CD4-positive, alpha-beta memory T cell (primary cell): ENCODE measurements at regions not wholly inside any gene's neighbourhood (a gene's known extent, or its start where the extent isn't known, plus 50 kb on each side); places are given as distances from the start of the nearest gene placed in this dataset.
A peak's percentile ranks its signal among the peaks of the same experiment; 100 is the strongest.

Experiments used
- CTCF ChIA-PET: fragments of 350-600 bp; sonication (Branson Sonifier 250); formaldehyde crosslinking; loops from one replicate; lab custom pipeline; 2021; ENCODE audit warnings: inconsistent platforms; ENCODE audit not compliant: partially characterized antibody; lab: Charles Lee
- POLR2A ChIA-PET: fragments of 350-600 bp; sonication (Branson Sonifier 250); formaldehyde crosslinking; loops from one replicate; lab custom pipeline; 2021; ENCODE audit not compliant: partially characterized antibody; lab: Charles Lee
- DNase-seq, 5 donors: peaks; one replicate each; pipeline versions ENCODE4 v3.0.0 to v3.0.0-alpha.2; 2020 to 2022; ENCODE audit warnings: mixed read lengths in 1 of 5
- H3K27ac ChIP-seq: one replicate; pipeline ENCODE4 v1.7.0; 2013; ENCODE audit warnings: low read depth, low read length
- H3K27me3 ChIP-seq: 2 replicates; pipeline ENCODE4 v1.7.0; 2013; ENCODE audit warnings: mild to moderate bottlenecking, low read length, moderate library complexity; ENCODE audit not compliant: insufficient read depth
- H3K36me3 ChIP-seq: 2 replicates; pipeline ENCODE4 v1.7.0; 2013; ENCODE audit warnings: mild to moderate bottlenecking, low read length, moderate library complexity; ENCODE audit not compliant: insufficient read depth
- H3K4me1 ChIP-seq: 2 replicates; pipeline ENCODE4 v1.7.0; 2013; ENCODE audit warnings: mild to moderate bottlenecking, low read length, moderate library complexity; ENCODE audit not compliant: insufficient read depth
- H3K4me3 ChIP-seq, 2 donors: one replicate each; pipeline ENCODE4 v1.7.0; 2013; ENCODE audit warnings: low read length in 2 of 2, mild to moderate bottlenecking in 1 of 2
- H3K9me3 ChIP-seq, 2 donors: one replicate each; pipeline ENCODE4 v1.7.0; 2013; ENCODE audit warnings: low read length in 2 of 2, control low read depth in 1 of 2; ENCODE audit not compliant: control insufficient read depth in 1 of 2
- H3K27ac Mint-ChIP-seq, 7 donors: one replicate each; pipeline ENCODE4 v1.8.0; 2020 to 2021; ENCODE audit warnings: mixed read lengths in 7 of 7, mild to moderate bottlenecking in 6 of 7, inconsistent platforms in 3 of 7, moderate library complexity in 3 of 7
- H3K27me3 Mint-ChIP-seq, 2 donors: one replicate each; pipeline ENCODE4 v1.8.0; 2020 to 2021; ENCODE audit warnings: mixed read lengths in 2 of 2
- H3K36me3 Mint-ChIP-seq, 2 donors: one replicate each; pipeline ENCODE4 v1.8.0; 2020 to 2021; ENCODE audit warnings: mixed read lengths in 2 of 2, inconsistent platforms in 1 of 2, mild to moderate bottlenecking in 1 of 2
- H3K4me1 Mint-ChIP-seq, 4 donors: one replicate each; pipeline ENCODE4 v1.8.0; 2020 to 2021; ENCODE audit warnings: mixed read lengths in 4 of 4, mild to moderate bottlenecking in 1 of 4
- H3K4me3 Mint-ChIP-seq, 8 donors: one replicate each; pipeline ENCODE4 v1.8.0; 2020 to 2021; ENCODE audit warnings: mixed read lengths in 8 of 8, mild to moderate bottlenecking in 7 of 8, moderate library complexity in 6 of 8, inconsistent platforms in 3 of 8
- H3K9me3 Mint-ChIP-seq, 8 donors: one replicate each; pipeline ENCODE4 v1.8.0; 2020 to 2021; ENCODE audit warnings: mixed read lengths in 8 of 8, mild to moderate bottlenecking in 5 of 8, inconsistent platforms in 3 of 8, moderate library complexity in 1 of 8
- intact Hi-C: fragments of 100-400 bp; cut with micrococcal nuclease; formaldehyde crosslinking; loops from one replicate; pipeline ENCODE4 v1.15.1; 2023

DNA sequence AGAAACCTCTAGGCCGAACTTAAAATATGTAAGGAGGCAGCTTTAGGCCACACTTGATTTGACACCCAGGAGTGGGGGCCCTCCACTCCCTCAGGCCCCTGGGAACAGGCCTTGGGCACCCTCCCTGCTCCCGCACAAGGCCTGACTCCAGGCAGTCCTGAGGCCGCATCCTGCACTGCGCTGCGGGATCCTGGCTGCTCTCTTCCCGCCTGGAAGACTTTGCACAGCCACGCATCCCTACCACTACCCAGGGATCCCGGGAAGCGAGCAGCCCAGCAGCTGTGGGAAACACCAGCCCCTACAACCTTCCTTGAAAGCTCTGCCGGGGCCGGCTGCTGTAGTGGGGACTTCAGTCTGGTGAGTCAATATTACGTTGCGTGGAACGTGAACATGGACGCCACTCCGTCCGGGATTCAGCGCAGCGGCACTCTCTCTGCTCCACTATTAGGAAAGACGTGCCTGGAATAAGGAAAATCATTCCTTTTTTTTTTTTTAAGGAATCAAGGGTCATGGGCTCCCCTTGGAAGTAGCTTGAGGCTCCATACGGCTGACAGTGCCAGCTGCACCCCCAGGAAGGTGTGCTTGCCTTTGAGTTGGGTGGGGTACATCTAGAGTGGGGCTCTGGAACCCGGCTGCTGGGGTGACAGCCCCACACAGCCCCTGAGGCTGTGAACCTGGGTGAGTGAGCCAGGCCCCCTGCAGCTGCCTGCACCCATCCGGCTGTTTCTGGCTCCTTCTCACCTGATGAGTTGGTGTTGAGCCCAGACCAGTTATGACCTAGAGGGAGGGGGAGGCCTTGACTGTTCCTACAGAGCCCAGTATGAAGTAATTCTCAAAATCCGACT is 119.2 kb upstream of the TMEM18 start:
- ChIA-PET CTCF (no interaction called here), POLR2A (no interaction called here)
- Mint-ChIP-seq H3K27ac (no peak overlapping the region), H3K9me3 (no peaks in the 10 kb centered on the region), H3K36me3 (no peaks in the 10 kb centered on the region), H3K4me1 (no peaks in the 10 kb centered on the region), H3K4me3 (no peak overlapping the region), H3K27me3 (peaks cover 4% of the 10 kb centered on the region in 2 donors)
- Histone ChIP-seq H3K36me3 (no peaks in the 10 kb centered on the region), H3K27ac (no peak overlapping the region), H3K4me3 (no peak overlapping the region), H3K4me1 (no peaks in the 10 kb centered on the region), H3K9me3 (no peaks in the 10 kb centered on the region), H3K27me3 (no peaks in the 10 kb centered on the region)
- intact Hi-C loops: no loop called here
- DNase-seq: no peak

- H3K9me3 Mint-ChIP-seq: no peaks in the 10 kb centered on the region
- Histone ChIP-seq H3K4me1 (no peaks in the 10 kb centered on the region), H3K36me3 (no peaks in the 10 kb centered on the region), H3K27ac (no peak overlapping the region), H3K9me3 (no peaks in the 10 kb centered on the region), H3K27me3 (no peaks in the 10 kb centered on the region), H3K4me3 (no peak overlapping the region)
- intact Hi-C loops: no loop called here
- ChIA-PET POLR2A (no interaction called here), CTCF (no interaction called here)
- H3K4me1 Mint-ChIP-seq: no peaks in the 10 kb centered on the region
- H3K4me3 Mint-ChIP-seq: no peak overlapping the region
- DNase-seq: no peak
- peaks cover 4 to 6% of the 10 kb centered on the region in 2 donors for H3K27me3 Mint-ChIP-seq
- H3K27ac Mint-ChIP-seq: peak overlapping the region in 1 of 7 donors; percentile 19
- no peaks in the 10 kb centered on the region for H3K36me3 Mint-ChIP-seq
Measured at GRCh38 chr2:795531-796041, 118.4 kb upstream of the TMEM18 start.

GRCh38 chr2:794554-795241 is 117.5 kb upstream of the TMEM18 start:
- CTCF ChIA-PET: no interaction called here
- Mint-ChIP-seq H3K27ac (no peak overlapping the region), H3K4me1 (no peaks in the 10 kb centered on the region), H3K9me3 (peaks cover 0 to 1% (median 0%) of the 10 kb centered on the region in 8 donors), H3K4me3 (no peak overlapping the region), H3K27me3 (peaks cover 4 to 6% of the 10 kb centered on the region in 2 donors), H3K36me3 (no peaks in the 10 kb centered on the region)
- Histone ChIP-seq H3K4me3 (no peak overlapping the region), H3K27ac (no peak overlapping the region), H3K36me3 (no peaks in the 10 kb centered on the region), H3K4me1 (no peaks in the 10 kb centered on the region), H3K9me3 (no peaks in the 10 kb centered on the region), H3K27me3 (no peaks in the 10 kb centered on the region)
- POLR2A ChIA-PET: no interaction called here
- no peak for DNase-seq
- intact Hi-C loops: no loop called here

DNA sequence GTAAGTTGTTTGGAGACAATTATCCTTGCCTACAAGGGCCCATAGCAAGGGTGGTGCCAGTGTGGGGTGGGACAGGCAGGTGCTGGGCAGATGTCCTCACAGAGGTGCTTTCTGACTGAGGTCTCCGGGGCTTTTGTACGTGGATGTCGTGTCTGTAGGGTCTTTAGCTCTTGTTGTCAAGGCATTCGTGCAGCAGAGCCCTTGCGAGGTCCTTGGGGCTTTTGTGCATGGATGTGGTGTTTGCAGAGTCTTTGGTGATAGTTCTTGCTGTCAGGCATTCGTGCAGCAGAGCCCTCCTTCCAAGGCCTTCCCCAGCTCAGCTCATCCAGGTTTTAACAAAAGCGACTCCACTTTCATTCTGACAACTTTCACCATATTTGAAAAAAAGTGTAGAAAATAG is 116.0 kb upstream of the TMEM18 start:
- Mint-ChIP-seq H3K4me1 (no peaks in the 10 kb centered on the region), H3K27ac (no peak overlapping the region), H3K36me3 (no peaks in the 10 kb centered on the region), H3K9me3 (peaks cover 0 to 2% (median 0%) of the 10 kb centered on the region in 8 donors), H3K27me3 (peaks cover 4 to 7% of the 10 kb centered on the region in 2 donors), H3K4me3 (no peak overlapping the region)
- no peaks in the 10 kb centered on the region for H3K9me3 ChIP-seq
- intact Hi-C loops: no loop called here
- ChIA-PET CTCF (interaction anchor here (0.5 kb wide), 1 partner anchor 18 kb away, joined by 3 read pairs; no protein-coding TSS in a partner anchor), POLR2A (no interaction called here)
- no peaks in the 10 kb centered on the region for H3K27me3 ChIP-seq
- no peak overlapping the region for H3K27ac ChIP-seq
- no peaks in the 10 kb centered on the region for H3K4me1 ChIP-seq
- no peak overlapping the region for H3K4me3 ChIP-seq
- H3K36me3 ChIP-seq: no peaks in the 10 kb centered on the region
- DNase-seq: no peak

DNA sequence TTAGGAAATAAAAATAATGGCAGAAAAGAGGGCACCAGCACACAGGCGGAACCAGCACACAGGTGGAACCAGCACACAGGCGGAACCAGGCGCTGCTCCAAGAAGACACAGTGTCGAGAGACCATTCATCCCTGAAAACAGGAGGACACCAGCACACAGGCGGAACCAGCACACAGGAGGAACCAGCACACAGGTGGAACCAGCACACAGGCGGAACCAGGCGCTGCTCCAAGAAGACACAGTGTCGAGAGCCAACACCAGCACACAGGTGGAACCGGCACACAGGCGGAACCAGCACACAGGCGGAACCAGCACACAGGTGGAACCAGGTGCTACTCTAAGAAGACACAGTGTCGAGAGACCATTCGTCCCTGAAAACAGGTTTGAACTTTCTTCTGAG is 115.5 kb upstream of the TMEM18 start:
- no peaks in the 10 kb centered on the region for H3K36me3 ChIP-seq
- CTCF ChIA-PET: interaction anchor here (0.5 kb wide), 1 partner anchor 17 kb away, joined by 3 read pairs; no protein-coding TSS in a partner anchor
- no peaks in the 10 kb centered on the region for H3K9me3 ChIP-seq
- Mint-ChIP-seq H3K36me3 (no peaks in the 10 kb centered on the region), H3K9me3 (peaks cover 0 to 2% (median 0%) of the 10 kb centered on the region in 8 donors), H3K27ac (no peak overlapping the region), H3K27me3 (peaks cover 2 to 5% of the 10 kb centered on the region in 2 donors), H3K4me3 (no peak overlapping the region), H3K4me1 (no peaks in the 10 kb centered on the region)
- no peak for DNase-seq
- H3K4me1 ChIP-seq: no peaks in the 10 kb centered on the region
- H3K27ac ChIP-seq: no peak overlapping the region
- no peaks in the 10 kb centered on the region for H3K27me3 ChIP-seq
- H3K4me3 ChIP-seq: no peak overlapping the region
- intact Hi-C loops: no loop called here
- POLR2A ChIA-PET: no interaction called here

GRCh38 chr2:790634-791245 is 113.5 kb upstream of the TMEM18 start:
- intact Hi-C loops: no loop called here
- peaks cover 0 to 2% (median 0%) of the 10 kb centered on the region in 8 donors for H3K9me3 Mint-ChIP-seq
- no peak overlapping the region for H3K4me3 Mint-ChIP-seq
- H3K4me3 ChIP-seq: no peak overlapping the region
- H3K4me1 Mint-ChIP-seq: no peaks in the 10 kb centered on the region
- no peaks in the 10 kb centered on the region for H3K4me1 ChIP-seq
- no peak for DNase-seq
- no peaks in the 10 kb centered on the region for H3K27me3 ChIP-seq
- ChIA-PET CTCF (no interaction called here), POLR2A (no interaction called here)
- H3K27ac Mint-ChIP-seq: no peak overlapping the region
- H3K36me3 ChIP-seq: no peaks in the 10 kb centered on the region
- H3K9me3 ChIP-seq: no peaks in the 10 kb centered on the region
- H3K27me3 Mint-ChIP-seq: peaks cover 1 to 5% of the 10 kb centered on the region in 2 donors
- no peaks in the 10 kb centered on the region for H3K36me3 Mint-ChIP-seq
- no peak overlapping the region for H3K27ac ChIP-seq

DNA sequence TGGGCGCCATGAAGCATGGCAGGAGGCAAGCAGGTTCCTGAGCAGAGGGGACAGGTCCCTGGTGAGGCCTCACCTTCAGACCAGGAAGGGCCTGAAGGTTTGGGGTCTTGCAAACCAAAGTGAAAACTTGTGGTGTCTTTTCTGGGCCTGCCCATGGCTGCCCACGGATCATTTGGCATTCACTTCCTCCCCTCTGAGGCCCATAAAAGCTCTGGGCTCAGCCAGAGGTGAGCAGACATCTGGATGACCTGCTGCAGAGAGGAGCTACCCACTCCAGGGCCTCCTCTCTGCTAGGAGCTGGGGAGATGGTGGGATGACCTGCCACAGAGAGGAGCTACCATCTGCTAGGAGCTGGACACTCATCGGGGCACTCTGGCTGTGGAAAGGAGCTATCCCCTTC is 112.9 kb upstream of the TMEM18 start:
- Mint-ChIP-seq H3K36me3 (no peaks in the 10 kb centered on the region), H3K27ac (no peak overlapping the region), H3K27me3 (peaks cover 0 to 5% of the 10 kb centered on the region in 2 donors), H3K4me1 (no peaks in the 10 kb centered on the region), H3K4me3 (no peak overlapping the region), H3K9me3 (peaks cover 0 to 2% (median 0%) of the 10 kb centered on the region in 8 donors)
- Histone ChIP-seq H3K9me3 (no peaks in the 10 kb centered on the region), H3K4me3 (no peak overlapping the region), H3K27ac (no peak overlapping the region), H3K4me1 (no peaks in the 10 kb centered on the region), H3K27me3 (no peaks in the 10 kb centered on the region), H3K36me3 (no peaks in the 10 kb centered on the region)
- no peak for DNase-seq
- ChIA-PET POLR2A (no interaction called here), CTCF (no interaction called here)
- intact Hi-C loops: no loop called here
